ENCODE measurements at regions not wholly inside any gene's neighbourhood (a gene's known extent, or its start where the extent isn't known, plus 50 kb on each side); places are given as distances from the start of the nearest gene placed in this dataset.

DNA sequence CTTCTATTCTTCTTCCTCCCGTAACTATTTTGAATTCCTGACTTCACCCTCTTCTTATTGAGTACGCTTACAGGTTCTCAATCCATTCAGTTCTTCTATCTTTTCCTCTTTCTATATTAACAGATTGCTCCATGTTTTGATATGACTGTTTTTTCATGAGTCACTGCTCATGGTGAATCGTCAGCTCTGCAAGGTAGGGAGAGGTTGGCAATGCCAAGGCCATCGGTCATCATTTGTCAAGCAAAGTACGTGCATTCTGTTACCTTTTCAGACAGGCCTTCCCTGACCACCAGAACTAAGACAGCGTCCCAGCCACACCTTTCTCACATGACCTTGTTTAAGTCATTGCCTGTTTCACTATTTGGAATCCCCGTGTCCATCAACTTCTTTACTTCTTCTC, 1001.9 kb upstream of the SORCS1 start:
- no peak for DNase-seq

DNA sequence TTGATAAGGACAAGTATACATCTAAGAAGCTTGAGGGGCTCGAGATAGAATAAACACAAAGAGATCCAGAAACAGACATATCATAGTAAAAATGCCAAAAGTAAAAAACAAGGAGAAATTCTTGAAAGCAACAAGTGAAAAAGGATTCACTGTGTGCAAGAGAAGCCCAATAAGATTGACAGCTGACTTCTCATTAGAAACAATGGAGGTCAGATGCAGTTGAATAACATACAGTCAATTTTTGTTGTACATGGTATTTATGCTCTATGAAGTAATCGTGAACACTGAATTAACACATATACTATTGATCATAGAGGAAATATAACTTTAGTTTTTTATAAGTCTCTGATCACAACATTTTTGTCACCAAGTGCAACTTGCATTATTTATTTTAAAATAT, 982.8 kb upstream of the SORCS1 start:
- no peak for DNase-seq

DNA sequence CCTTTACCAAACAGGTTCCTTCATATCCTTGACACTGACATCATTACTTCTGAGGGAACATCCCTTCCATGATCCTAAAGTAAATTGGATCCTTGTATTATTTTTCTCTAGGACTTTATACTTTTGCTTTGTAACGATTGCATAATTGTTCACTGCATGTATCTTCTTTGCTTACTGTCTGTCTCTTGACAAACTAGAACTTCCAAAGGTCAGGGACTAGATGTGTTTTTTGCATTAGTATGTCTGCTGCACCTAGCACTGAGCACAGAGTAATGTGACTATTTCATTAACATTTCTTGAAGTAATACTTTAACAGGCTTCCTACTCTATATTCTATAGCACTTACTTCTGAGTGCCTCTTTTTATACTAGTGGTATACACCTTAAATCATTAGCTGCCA, 976.6 kb upstream of the SORCS1 start:
- no peak for DNase-seq

DNA sequence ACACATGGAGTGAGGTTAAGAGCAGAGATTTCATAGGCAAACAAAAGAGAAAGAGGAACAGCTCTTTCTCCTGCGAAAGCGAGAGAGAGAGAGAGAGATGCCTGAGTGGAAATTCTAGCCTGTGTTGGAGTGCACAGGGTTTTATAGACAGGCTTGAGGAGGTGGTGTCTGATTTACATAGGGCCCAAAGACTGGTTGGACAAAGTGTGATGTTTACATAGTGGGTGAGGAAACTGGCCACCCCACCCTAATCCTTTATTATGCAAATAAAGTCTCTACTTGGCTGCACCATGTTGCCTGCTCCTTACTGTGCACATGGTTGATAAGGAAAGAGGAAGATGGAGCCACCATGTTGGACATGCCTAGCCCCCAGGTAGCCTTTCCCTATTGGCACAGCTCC, 967.8 kb upstream of the SORCS1 start:
- no peak for DNase-seq

DNA sequence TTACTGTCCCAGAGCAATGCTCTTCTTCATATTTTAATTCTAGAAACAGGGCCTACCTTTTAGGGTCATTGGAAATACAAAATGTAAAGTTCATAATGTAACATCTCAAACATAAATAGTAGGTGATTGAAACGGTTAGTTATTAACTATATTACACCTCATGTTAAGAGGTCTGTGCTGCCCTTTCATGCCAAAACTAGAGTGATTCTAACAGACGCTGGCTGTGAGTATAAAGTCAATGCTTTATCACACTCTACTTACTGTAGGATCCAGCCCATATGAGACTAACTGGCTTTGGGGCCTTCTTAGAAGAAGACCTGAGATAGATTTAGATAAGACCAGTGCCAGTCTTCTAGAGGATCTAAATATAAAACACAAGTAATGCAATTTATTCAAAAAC, 966.1 kb upstream of the SORCS1 start:
- DNase-seq, result no peak

DNA sequence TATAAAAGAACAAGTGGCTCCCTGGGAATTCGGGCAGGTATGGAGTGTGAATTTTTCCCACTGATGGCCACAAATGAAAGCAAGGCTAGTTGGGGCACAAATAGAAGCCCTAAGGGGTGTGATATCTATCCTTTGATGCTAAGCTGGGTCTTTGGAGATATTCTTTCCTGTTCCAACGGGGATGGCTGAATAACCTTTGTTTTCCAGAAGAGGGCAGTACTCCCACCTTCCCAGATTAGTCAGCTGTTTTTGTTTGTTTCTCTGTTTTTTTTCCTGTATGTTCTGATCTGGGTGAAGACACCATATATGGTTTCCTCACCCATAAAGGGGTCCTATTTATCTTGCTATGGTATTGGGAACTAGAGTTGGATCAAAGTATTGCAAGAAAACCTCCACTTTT, 947.7 kb upstream of the SORCS1 start:
- DNase-seq, result peak in 1 of 3 donors; percentile 0

DNA sequence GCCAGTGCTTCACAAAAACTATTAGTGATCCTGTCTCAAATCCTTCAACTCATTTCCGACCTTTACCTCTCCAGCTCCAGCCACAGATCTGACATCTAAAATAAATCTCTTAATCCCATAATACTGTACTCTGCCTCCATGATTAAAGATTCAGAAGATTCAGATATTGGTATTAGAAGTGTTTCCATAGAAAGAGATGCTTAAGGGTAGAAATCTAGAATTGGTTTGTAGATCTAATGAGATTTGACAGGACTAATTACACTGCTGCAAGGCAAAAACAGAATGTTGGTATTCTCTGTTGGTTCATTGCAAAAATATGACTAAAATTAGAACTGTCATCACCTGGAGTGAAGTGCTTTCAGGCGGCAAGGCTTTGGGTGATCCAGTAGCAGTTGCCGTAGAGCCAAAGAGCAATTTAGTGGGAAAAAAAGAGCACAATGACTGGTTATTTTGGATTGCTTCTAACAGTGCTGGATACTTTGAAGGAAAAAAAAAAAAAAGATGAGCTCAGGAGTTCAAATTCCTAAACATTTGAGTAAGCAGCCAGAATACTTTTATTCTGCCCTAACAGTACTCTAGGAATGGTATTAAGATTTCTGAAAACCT, 940.1 kb upstream of the SORCS1 start:
- DNase-seq, result no peak

DNA sequence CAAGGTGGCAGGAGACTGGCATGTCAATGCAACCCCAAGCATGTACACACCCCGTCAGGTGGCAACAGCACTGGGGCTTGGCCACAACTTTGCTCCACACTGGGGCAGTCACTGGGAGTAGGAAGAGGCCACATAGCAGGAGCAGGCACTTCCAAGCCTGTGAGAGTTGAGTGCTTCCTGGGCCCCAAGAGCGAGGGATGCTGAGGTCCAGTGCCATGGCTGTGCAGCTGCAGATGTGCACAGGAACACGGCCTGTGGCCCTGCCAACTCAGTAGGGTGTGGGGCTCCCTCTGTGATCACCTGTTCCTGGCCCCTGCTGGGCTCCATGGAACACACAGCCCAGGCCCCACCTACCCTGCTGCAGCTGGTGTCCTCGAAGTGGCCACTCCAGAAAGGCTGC, 932.8 kb upstream of the SORCS1 start:
- no peak for DNase-seq

DNA sequence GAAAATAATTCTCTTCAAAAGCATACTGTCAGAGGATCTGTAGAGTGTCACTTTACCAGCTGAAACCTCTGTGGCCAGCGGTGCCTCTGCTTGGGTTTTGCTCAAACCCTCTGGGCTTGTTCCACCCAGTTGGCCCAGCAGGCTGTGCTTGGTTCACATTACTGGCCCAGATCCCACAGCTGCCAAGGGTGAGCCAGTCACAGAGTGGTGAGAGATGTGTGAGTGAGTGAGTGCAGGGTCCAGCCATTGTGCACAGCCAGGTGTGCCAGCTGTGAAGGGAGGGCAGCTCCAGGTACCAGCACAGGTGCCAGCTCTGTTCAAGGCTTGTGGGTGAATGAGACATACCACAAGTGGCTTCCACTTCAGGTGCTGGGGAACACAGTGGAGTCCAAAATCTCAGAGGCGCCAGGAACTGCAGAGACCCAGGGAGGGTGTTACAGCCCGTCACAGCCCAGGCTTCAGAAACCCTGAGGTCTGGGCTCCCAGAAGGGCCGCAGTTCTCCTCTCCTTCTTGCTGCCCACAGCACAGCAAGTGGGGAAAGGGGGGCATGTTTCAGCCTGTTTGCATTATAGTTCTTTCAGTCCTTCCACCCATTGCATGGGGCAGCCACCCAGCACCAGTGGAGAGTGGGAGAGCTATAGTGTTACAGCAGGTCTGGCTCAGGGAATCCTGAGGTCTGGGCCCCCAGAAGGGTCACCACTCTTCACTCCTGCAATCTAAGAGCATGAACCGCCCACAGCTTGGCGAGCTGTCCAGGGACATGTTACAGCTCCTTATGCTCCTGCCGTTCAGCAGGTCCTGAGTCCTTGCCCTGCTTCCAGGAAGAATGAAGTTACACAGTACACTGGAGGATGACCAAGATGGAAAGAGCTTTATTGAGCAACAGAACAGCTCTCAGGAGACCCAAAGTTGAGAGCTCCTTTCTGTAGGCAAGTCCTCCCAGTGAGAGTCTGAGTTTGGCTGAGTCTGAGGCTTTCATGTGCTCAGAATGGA, 931.7 kb upstream of the SORCS1 start:
- no peak for DNase-seq

DNA sequence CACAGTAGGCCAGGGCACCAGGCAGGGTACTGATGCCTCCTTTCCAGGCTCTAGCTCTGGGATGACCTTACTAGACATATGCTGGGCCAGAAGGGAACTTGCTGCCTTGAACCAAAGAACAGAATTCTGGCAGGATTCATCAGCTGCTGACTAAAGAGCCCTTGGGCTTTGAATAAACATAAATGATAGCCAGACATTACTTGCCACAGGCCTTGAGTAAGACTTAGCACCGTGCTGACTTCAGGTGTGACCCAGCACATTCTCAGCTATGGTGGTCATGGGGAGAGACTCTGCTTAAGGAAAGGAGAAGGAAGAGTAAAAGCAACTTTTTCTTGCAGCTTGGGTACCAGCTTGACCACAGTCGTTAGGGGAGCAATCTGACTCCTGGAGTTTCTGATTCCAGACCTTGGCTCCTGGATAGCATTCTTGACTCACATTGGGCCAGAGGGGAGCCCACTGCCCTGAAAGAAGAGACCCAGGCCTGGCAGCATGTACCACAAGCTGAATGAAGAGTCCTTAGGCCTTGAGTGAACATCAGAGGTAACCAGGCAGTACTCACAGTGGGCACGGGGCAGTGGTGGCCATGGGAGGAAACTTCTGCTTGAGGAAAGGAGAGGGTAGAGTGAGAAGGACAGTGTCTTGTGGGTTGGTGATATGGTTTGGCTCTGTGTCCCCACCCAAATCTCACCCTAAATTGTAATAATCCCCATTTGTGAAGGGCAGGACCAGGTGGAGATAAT, 926.1 kb upstream of the SORCS1 start:
- DNase-seq, result no peak

DNA sequence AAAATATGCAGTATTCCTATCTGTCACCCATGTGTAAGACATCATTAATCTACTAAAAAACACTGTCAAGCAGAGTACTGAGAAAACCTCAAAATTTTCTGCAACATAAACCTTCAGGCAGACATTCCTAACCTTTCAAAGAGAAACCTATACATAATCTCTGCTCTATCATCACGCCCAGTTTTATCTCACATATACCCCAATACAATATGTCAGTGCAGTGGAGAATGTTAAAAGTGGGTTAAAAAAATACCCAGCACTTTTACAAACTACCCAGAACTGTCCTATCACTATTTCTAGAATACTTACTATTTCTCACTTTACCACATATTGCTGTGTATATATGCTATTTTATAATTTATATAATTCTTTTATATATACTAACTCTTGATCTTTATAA, 922.0 kb upstream of the SORCS1 start:
- DNase-seq, result no peak

DNA sequence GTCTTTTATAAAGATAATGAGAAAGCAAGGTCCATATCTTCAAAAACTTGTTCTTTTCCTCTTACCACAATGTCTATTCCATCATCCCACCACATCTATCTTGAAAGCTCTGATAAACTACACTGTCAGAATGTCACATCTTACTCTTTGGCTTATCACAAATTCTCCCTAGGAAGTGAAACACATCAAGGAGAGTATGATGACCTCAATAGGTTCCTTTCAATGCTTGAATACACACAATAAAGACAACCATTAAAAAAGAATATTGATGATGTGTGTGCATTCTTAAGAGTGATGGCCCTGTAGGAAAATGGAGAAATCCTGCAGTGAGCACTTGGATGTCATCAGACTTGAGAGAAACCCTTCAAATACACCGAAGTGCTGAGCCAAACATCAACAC, 918.1 kb upstream of the SORCS1 start:
- DNase-seq, result no peak

DNA sequence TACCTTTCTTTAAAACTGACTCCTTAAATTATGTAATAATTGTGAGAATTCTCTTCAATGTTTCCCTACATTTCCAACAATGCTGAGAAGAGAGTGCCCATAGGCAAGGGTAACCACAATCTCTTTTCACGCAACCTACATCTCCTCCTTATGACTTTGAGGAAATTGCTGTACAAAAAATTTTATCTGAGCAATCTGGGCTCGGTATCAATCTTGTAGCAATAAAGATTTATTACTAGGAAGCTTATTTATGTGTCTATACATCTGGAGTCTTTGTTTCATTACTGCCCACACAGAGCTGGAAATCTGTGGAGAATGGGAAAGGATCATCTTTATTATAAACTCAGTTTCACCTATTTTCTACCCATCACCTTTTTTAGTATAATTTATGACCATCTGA, 913.8 kb upstream of the SORCS1 start:
- DNase-seq, result no peak

DNA sequence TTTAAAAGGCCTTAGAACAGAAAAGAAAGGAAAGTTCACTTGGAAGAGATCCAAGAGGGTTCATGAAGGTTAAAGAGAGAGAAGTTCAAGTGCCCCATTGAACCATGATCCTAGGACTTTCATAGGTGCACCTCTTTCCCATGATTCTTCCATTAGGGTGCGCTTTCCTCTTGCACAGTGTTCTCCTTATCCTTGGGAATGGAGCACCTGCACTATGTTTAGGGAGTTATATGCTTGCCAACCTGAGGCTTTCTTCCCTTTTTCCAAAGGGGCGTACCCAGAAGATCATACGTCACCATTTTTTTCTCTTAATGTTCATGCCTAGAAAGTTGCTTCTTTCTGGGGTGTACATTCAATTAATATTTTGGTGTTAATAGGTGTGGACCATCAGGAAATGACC, 908.0 kb upstream of the SORCS1 start:
- no peak for DNase-seq

DNA sequence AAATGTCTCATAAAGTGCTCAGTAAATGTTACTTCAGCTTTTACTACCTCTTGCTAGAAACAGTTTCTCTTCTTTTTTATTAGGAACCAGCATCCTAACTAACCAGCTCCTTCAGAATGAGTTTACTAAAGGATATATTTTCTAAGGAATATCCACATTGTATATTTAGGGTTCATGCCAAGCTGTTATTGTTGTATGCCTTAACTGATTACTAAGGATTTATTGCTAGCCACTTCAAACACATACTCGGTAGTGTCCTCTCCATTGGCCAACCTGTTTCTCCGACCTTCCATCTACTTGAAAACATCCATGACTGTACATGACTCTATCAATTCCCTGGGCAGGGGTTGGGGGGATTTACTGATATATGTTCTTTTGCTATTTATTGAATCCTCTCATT, 906.3 kb upstream of the SORCS1 start:
- DNase-seq, result no peak

DNA sequence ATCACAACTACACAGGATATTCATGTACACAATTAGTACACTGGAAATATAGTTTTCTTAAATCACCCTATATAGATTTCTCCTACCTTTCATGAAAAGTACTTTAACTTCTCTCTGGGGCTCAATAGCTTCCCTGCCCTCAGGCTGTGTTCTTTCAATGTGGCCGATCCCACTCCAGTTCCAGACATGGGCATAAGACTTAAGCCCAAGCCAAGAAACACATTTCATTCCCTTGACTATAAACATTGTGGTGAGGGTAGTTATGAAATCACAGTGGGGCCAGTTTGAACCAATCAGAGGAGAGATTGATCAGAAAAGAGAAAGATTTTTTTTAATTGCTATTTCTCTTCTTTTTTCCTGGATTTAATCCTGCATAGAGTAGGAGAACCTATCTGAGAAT, 904.6 kb upstream of the SORCS1 start:
- DNase-seq, result no peak

DNA sequence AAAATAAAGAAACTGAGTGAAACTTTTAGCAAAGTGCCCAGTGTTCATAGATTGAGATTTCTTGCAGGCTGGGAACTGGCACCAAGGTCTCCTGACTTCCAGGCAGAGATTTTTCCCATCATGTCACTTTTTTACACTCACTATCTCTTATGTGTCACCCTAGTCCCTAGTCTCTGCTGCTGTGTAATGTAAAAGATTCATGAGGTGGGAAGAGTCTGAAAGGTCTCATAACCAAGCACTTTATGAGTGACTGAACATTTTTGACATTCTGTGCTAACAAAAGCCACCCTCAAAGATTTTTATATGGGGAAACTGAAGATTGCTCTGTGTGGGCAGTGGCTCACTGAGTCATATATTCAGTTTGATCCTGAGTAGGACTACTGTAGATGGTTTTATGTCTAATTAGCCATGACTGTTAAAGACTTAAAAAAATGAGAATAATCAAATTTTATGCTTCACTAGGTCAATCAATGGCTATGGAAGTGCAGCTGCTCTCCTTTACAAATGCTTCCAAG, 900.3 kb upstream of the SORCS1 start:
- no peak for DNase-seq

DNA sequence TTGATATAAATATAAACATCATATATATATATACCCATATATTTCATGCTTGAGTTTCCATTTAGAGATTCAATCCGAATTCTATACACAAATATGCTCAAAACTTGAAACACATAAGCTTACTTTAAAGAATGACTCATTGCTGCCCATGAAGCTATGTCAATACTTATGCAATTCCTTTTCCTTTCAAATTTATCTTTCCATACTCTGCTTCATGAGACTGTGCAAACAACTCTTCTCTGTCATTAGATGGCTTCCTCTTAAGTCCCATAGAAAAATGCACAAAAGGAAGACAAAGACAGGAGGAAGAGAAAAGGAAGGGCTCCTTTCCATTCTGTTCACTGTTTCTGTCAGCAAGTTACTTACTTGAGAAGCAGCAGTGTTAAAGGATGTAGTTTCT, 895.7 kb upstream of the SORCS1 start:
- no peak for DNase-seq

DNA sequence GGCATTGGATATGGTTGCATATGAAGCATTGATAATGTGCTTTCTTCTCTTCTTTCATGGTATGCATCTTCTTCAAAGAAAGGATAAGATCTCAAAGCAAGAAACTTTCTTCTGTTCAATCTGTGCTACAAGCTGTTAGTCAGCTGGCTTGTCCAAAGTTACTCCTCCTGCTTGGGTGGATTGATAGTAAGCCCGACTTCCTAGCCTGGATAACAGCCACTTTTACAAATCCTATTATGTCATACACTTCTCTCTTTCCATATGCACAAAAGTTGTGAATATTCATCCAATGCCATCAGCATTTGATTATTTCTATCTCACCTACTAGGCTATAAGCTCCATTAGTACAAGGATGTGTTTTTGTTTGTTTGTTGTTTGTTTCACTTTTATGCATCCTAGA, 891.0 kb upstream of the SORCS1 start:
- DNase-seq, result no peak

DNA sequence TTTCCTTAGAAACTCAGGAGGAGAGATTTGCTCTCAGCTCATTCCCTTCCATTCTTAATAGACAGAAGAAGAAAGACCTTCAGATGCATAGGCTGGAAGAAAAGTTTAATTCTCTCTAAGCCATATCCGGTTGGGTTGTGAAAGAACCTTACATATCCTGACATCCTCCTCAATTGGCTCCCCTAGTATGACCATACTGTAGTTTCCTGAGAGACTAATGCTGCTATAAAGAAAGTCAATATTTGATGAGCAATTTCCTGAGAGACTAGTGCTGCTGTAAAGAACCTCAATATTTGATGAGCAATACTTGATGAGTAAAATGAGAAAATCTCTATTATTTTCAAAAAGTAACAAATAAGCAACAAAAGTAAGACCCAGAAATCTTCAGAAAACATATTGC, 888.5 kb upstream of the SORCS1 start:
- no peak for DNase-seq

DNA sequence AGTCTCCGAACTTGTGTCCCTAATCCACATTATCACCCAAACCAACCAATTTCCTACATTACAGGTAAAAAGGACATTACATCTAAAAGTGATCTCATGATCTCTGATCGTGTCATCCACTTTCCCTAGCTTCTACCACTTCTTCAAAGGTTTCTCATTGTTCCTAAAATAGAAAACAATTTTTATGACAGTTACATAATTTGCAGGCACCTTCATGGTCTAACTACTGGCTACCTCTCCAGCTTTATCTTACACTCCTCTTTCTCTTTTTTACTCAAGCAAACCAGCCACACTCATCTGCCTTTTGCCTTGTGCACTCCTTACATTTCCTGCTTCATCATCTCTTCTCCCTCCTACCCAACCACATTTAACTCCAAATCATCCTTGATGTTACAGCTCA, 886.7 kb upstream of the SORCS1 start:
- DNase-seq, result no peak

DNA sequence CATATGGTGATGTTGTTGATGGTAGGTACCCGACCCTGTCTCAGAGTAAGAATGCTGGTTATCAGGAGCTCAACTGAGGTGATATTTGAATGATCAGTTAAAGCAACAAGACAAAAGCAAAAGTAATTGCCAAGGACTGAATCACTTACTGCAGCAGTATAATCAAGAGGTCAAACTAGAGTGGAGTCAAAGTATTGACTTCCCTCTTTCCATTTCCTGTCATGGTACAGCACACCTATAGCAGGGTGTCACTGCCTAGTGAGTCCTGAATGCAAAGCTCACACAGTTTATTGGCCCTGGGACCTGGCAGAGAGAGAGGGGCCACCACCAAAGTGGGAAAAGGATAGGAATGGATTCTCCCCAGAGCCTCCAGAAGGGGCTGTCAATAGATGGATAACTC, 886.1 kb upstream of the SORCS1 start:
- no peak for DNase-seq

DNA sequence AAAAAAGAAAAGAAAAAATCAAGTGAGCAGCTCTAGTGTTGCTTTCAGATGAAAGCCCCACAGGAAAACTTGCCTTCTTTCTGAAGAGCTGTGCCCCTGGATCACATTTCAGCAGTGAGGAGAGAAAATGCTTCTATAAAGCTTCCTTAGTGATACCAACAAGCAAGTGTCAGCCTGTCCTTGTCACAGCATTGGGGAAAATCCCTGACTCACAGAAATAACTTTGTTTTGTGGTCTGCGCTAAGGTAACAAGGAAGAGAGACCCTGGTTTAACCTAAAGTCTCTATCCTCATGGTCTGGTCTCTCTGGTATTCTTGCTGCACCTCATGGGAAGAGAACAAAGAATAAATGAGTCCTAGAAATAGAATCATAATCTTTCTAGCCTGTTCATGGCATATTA, 885.2 kb upstream of the SORCS1 start:
- no peak for DNase-seq

DNA sequence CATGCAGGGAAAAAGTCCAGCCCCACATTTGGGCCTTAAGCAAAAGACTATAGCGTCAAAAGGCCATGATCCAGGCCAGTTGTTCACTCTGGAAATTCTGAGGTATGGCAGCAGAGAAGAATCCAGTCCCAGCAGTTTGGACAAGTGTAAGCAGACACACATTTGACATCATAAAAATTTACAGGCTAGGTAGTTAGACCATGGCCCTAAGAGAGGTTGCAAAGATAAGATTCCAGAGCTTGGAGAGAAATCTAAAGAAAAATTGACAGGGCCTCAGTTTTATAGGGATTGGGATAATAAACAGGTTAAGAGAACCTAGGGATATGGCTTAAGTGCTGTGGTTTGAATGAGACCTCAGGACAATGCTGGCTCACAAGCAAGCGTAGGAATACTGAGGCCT, 884.4 kb upstream of the SORCS1 start:
- DNase-seq, result no peak
